H1 (cell line): ENCODE measurements at regions not wholly inside any gene's neighbourhood (a gene's known extent, or its start where the extent isn't known, plus 50 kb on each side); places are given as distances from the start of the nearest gene placed in this dataset.

Experiments
- CTCF ChIA-PET: fragments of 300-600 bp; sonication (Branson Sonifier 250); formaldehyde crosslinking; loops from one replicate; lab custom pipeline; 2021; ENCODE audit not compliant: partially characterized antibody; lab: Charles Lee
- POLR2A ChIA-PET: fragments of 300-600 bp; sonication (Branson Sonifier 250); formaldehyde crosslinking; loops from one replicate; lab custom pipeline; 2021; ENCODE audit warnings: inconsistent platforms; ENCODE audit not compliant: partially characterized antibody; lab: Charles Lee
- DNase-seq, 2 experiments: peaks; one replicate each; pipeline versions ENCODE4 v3.0.0 to v3.0.0-alpha.2; 2010 to 2022; ENCODE audit warnings: low spot score in 2 of 2, low read depth in 1 of 2, mixed read lengths in 1 of 2
- FAIRE-seq: peaks from 2 replicates; lab custom pipeline; 2011; peaks lifted over from hg19 to GRCh38; lab: Jason Lieb, UNC
- H2AFZ ChIP-seq: 2 replicates; pipeline ENCODE4 v1.8.1; 2012; ENCODE audit warnings: low read length, inconsistent platforms
- H2AK5ac ChIP-seq: 2 replicates; pipeline ENCODE4 v1.6.1; 2013; ENCODE audit warnings: low read depth, low read length
- H2BK120ac ChIP-seq: replicated peaks from 2 replicates; pipeline ENCODE3; 2013; ENCODE audit warnings: low read depth, low read length, inconsistent platforms
- H2BK12ac ChIP-seq: 2 replicates; pipeline ENCODE4 v1.6.1; 2013; ENCODE audit warnings: low read depth, low read length
- H2BK15ac ChIP-seq: 2 replicates; pipeline ENCODE4 v1.6.1; 2013; ENCODE audit warnings: low read length
- H2BK20ac ChIP-seq: 2 replicates; pipeline ENCODE4 v1.6.1; 2013; ENCODE audit warnings: low read length
- H2BK5ac ChIP-seq: 2 replicates; pipeline ENCODE4 v1.6.1; 2013; ENCODE audit warnings: low read depth, low read length
- H3K14ac ChIP-seq: 2 replicates; pipeline ENCODE4 v1.6.1; 2013; ENCODE audit warnings: inconsistent platforms; ENCODE audit not compliant: insufficient read length
- H3K18ac ChIP-seq: 2 replicates; pipeline ENCODE4 v1.6.1; 2013; ENCODE audit warnings: low read length; ENCODE audit errors: extremely low read depth
- H3K23ac ChIP-seq: 2 replicates; pipeline ENCODE4 v1.6.1; 2013; ENCODE audit warnings: inconsistent platforms; ENCODE audit not compliant: insufficient read length
- H3K23me2 ChIP-seq: 2 replicates; pipeline ENCODE4 v1.6.1; 2013; ENCODE audit warnings: low read depth, low read length
- H3K27ac ChIP-seq: 2 replicates; pipeline ENCODE4 v1.6.1; 2011; ENCODE audit warnings: low read depth, low read length, inconsistent platforms
- H3K27me3 ChIP-seq, 4 experiments: replicated peaks in 1 of 4; 1 replicate in 1 of 4; 2 replicates in 3 of 4; pipeline versions ENCODE4 v1.6.1 to v1.8.1; 2011 to 2013; ENCODE audit warnings: low read length in 3 of 4, mild to moderate bottlenecking in 3 of 4, inconsistent platforms in 2 of 4, mixed read lengths in 2 of 4, moderate library complexity in 1 of 4; ENCODE audit not compliant: control insufficient read depth in 3 of 4, insufficient read depth in 3 of 4; ENCODE audit errors: extremely low read depth in 1 of 4
- H3K36me3 ChIP-seq, 4 experiments: 2 replicates each; pipeline versions ENCODE4 v1.6.1 to v1.8.1; 2011 to 2013; ENCODE audit warnings: mild to moderate bottlenecking in 4 of 4, low read length in 3 of 4, moderate library complexity in 2 of 4, control low read depth in 1 of 4, inconsistent platforms in 1 of 4; ENCODE audit not compliant: insufficient read depth in 4 of 4, control insufficient read depth in 2 of 4
- H3K4ac ChIP-seq: replicated peaks from 2 replicates; pipeline ENCODE3; 2013; ENCODE audit warnings: low read length, low read depth, mixed read lengths, inconsistent platforms; ENCODE audit not compliant: insufficient read length
- H3K4me1 ChIP-seq, 4 experiments: replicated peaks in 1 of 4; 1 replicate in 1 of 4; 2 replicates in 3 of 4; pipeline versions ENCODE4 v1.6.1 to v1.8.1; 2011 to 2013; ENCODE audit warnings: low read length in 3 of 4, inconsistent platforms in 2 of 4, mixed read lengths in 1 of 4; ENCODE audit not compliant: insufficient read depth in 4 of 4, control insufficient read depth in 3 of 4
- H3K4me2 ChIP-seq, 2 experiments: 2 replicates each; pipeline versions ENCODE4 v1.6.1 to v1.8.1; 2011 to 2013; ENCODE audit warnings: low read depth in 2 of 2, low read length in 2 of 2, control low read depth in 1 of 2, inconsistent platforms in 1 of 2, mild to moderate bottlenecking in 1 of 2; ENCODE audit not compliant: insufficient read depth in 1 of 2
- H3K4me3 ChIP-seq, 4 experiments: fragments of 200-600, 300-600 bp in 1 of 4; sonication (generic), shearing (Covaris generic), sonication (Bioruptor Twin) in 1 of 4; 2 replicates each; pipeline versions ENCODE4 v1.5.1 to v1.8.1; 2011 to 2016; ENCODE audit warnings: low read length in 4 of 4, low read depth in 3 of 4, control low read depth in 2 of 4, inconsistent platforms in 2 of 4, mild to moderate bottlenecking in 2 of 4, mixed read lengths in 1 of 4, moderate library complexity in 1 of 4; ENCODE audit not compliant: insufficient read depth in 2 of 4; ENCODE audit errors: extremely low read depth in 1 of 4
- H3K56ac ChIP-seq: replicated peaks from 2 replicates; pipeline ENCODE3; 2013; ENCODE audit warnings: low read depth, mild to moderate bottlenecking, mixed read lengths, low read length, inconsistent platforms; ENCODE audit not compliant: insufficient read length
- H3K79me1 ChIP-seq: 2 replicates; pipeline ENCODE4 v1.6.1; 2013; ENCODE audit warnings: low read depth, low read length, control low read depth
- H3K79me2 ChIP-seq, 2 experiments: 2 replicates each; pipeline versions ENCODE4 v1.6.1 to v1.8.1; 2012 to 2013; ENCODE audit warnings: low read length in 2 of 2, mild to moderate bottlenecking in 2 of 2, inconsistent platforms in 1 of 2; ENCODE audit not compliant: insufficient read depth in 2 of 2, control insufficient read depth in 1 of 2
- H3K9ac ChIP-seq, 4 experiments: replicated peaks in 1 of 4; 1 replicate in 1 of 4; 2 replicates in 3 of 4; pipeline versions ENCODE4 v1.6.1 to v1.8.1; 2011 to 2013; ENCODE audit warnings: low read depth in 3 of 4, low read length in 3 of 4, control low read depth in 2 of 4, mild to moderate bottlenecking in 2 of 4, moderate library complexity in 2 of 4, inconsistent platforms in 1 of 4; ENCODE audit errors: extremely low read depth in 1 of 4
- H3K9me3 ChIP-seq, 2 experiments: 2 replicates each; pipeline versions ENCODE4 v1.6.1 to v1.8.1; 2012 to 2013; ENCODE audit warnings: mild to moderate bottlenecking in 2 of 2, moderate library complexity in 2 of 2, control low read depth in 1 of 2, inconsistent platforms in 1 of 2, low read depth in 1 of 2, low read length in 1 of 2, mixed read lengths in 1 of 2; ENCODE audit not compliant: insufficient read depth in 2 of 2
- H4K20me1 ChIP-seq, 2 experiments: replicated peaks in 1 of 2; 2 replicates each; pipeline versions ENCODE3 to v1.8.1; 2011 to 2013; ENCODE audit warnings: inconsistent platforms in 2 of 2, low read length in 2 of 2, mild to moderate bottlenecking in 1 of 2; ENCODE audit not compliant: insufficient read depth in 2 of 2, control insufficient read depth in 1 of 2
- H4K5ac ChIP-seq: 2 replicates; pipeline ENCODE4 v1.6.1; 2013; ENCODE audit warnings: low read length, low read depth, mixed read lengths, inconsistent platforms; ENCODE audit not compliant: insufficient read length
- H4K8ac ChIP-seq: 2 replicates; pipeline ENCODE4 v1.8.0; 2013; ENCODE audit warnings: mild to moderate bottlenecking, moderate library complexity, low read length, inconsistent platforms; ENCODE audit not compliant: insufficient read depth; ENCODE audit errors: extremely low read depth
- H4K91ac ChIP-seq: replicated peaks from 2 replicates; pipeline ENCODE3; 2013; ENCODE audit warnings: low read length, mixed read lengths, inconsistent platforms; ENCODE audit not compliant: insufficient read length
- ATF3 ChIP-seq: IDR thresholded peaks from 2 replicates; pipeline ENCODE4 v1.6.1; 2011; ENCODE audit warnings: low read depth, mild to moderate bottlenecking, low read length; ENCODE audit not compliant: insufficient read depth
- CBX8 ChIP-seq: fragments of 300-800, 300-1000 bp; sonication (generic); IDR thresholded peaks from 2 replicates; pipeline ENCODE4 v1.7.1; 2016; ENCODE audit warnings: low read depth, low read length, borderline replicate concordance
- CHD2 ChIP-seq: IDR thresholded peaks from 2 replicates; pipeline ENCODE4 v1.6.1; 2012; ENCODE audit warnings: low read length, improper control_type of control experiment
- CTBP2 ChIP-seq: IDR thresholded peaks from 2 replicates; pipeline ENCODE4 v1.7.0; 2011; ENCODE audit warnings: borderline replicate concordance, mild to moderate bottlenecking, moderate library complexity, mixed read lengths, low read length; ENCODE audit not compliant: insufficient read depth, insufficient read length
- E2F6 ChIP-seq: IDR thresholded peaks from 2 replicates; pipeline ENCODE4 v1.6.1; 2012; ENCODE audit warnings: inconsistent platforms
- NRF1 ChIP-seq: IDR thresholded peaks from 2 replicates; pipeline ENCODE4 v1.6.1; 2011; ENCODE audit warnings: mild to moderate bottlenecking, low read depth, low read length, improper control_type of control experiment
- SP4 ChIP-seq: IDR thresholded peaks from 2 replicates; pipeline ENCODE4 v1.6.1; 2012; ENCODE audit warnings: low read length, inconsistent platforms
- TBP ChIP-seq: IDR thresholded peaks from 2 replicates; pipeline ENCODE4 v1.6.1; 2011; ENCODE audit warnings: low read depth, low read length, improper control_type of control experiment
- WGBS, 2 experiments: shearing (Covaris generic) in 1 of 2; methylation state at CpG; one replicate each; pipeline versions ENCODE4 v1.1.6 to v1.1.7; 2013 to 2015; ENCODE audit warnings: low lambda C conversion rate in 2 of 2, mixed read lengths in 2 of 2, inconsistent platforms in 1 of 2, low coverage in 1 of 2, missing lambda C conversion rate in 1 of 2; ENCODE audit not compliant: insufficient replicate concordance in 2 of 2, insufficient coverage in 1 of 2, insufficient read length in 1 of 2; ENCODE audit errors: extremely low coverage in 1 of 2, missing lambda C conversion rate in 1 of 2; 5-methylcytosine and 5-hydroxymethylcytosine counted together

- Histone ChIP-seq H3K4me2 (no peak overlapping the region), H3K4me1 (no peaks in the 10 kb centered on the region), H3K9me3 (peaks cover 80 to 100% of the 10 kb centered on the region in 2 experiments), H4K91ac (no peak overlapping the region), H3K9ac (no peak overlapping the region), H3K14ac (no peak overlapping the region), H2BK15ac (no peak overlapping the region), H4K5ac (no peak overlapping the region), H2BK20ac (no peak overlapping the region), H3K79me2 (no peaks in the 10 kb centered on the region), H3K23me2 (no peaks in the 10 kb centered on the region), H3K79me1 (no peaks in the 10 kb centered on the region), H4K8ac (no peak overlapping the region), H3K27me3 (no peaks in the 10 kb centered on the region), H2AK5ac (no peak overlapping the region), H3K36me3 (no peaks in the 10 kb centered on the region), H2BK120ac (no peak overlapping the region), H4K20me1 (no peaks in the 10 kb centered on the region), H2AFZ (no peak overlapping the region), H2BK5ac (no peak overlapping the region), H3K27ac (no peak overlapping the region), H3K56ac (no peak overlapping the region), H3K4me3 (no peak overlapping the region), H3K23ac (no peak overlapping the region), H2BK12ac (no peak overlapping the region), H3K18ac (no peak overlapping the region), H3K4ac (no peak overlapping the region)
- FAIRE-seq, result no peak
- ChIA-PET CTCF (no interaction called here), POLR2A (no interaction called here)
- 81% methylated on average over 28 of the region's 28 CpGs; no CpG with 5 or more reads in 1 of the 2 experiments for WGBS, 2 experiments
- no peak for DNase-seq
- no peak for TF ChIP-seq TBP
- no peak for TF ChIP-seq SP4
- TF ChIP-seq CBX8, result no peak
- TF ChIP-seq E2F6, result no peak
- TF ChIP-seq NRF1, result no peak
- no peak for TF ChIP-seq ATF3
- no peak for TF ChIP-seq CHD2
- no peak for TF ChIP-seq CTBP2
These were observed 684.7 kb downstream of the TBC1D22A start for GRCh38 chr22:47446821-47447810.
